Effector memory CD4-positive, alpha-beta T cell (primary cell): ENCODE measurements at regions not wholly inside any gene's neighbourhood (a gene's known extent, or its start where the extent isn't known, plus 50 kb on each side); places are given as distances from the start of the nearest gene placed in this dataset.

Experiments
- DNase-seq, 3 donors: peaks; one replicate each; pipeline ENCODE4 v3.0.0-alpha.2; 2020
- H3K27ac ChIP-seq: 2 replicates; pipeline ENCODE4 v1.7.0; 2013; ENCODE audit warnings: mild to moderate bottlenecking, low read length, moderate library complexity; ENCODE audit not compliant: insufficient read depth, poor library complexity, severe bottlenecking
- H3K27me3 ChIP-seq: replicated peaks from 2 replicates; pipeline ENCODE4 v1.7.0; 2013; ENCODE audit warnings: mild to moderate bottlenecking, low read length; ENCODE audit not compliant: insufficient read depth, control insufficient read depth, poor library complexity, severe bottlenecking
- H3K36me3 ChIP-seq: 2 replicates; pipeline ENCODE4 v1.7.0; 2013; ENCODE audit warnings: mild to moderate bottlenecking, low read length, moderate library complexity; ENCODE audit not compliant: control insufficient read depth, insufficient read depth
- H3K4me1 ChIP-seq: 2 replicates; pipeline ENCODE4 v1.7.0; 2013; ENCODE audit warnings: low read length, mild to moderate bottlenecking; ENCODE audit not compliant: control insufficient read depth, insufficient read depth, poor library complexity, severe bottlenecking
- H3K4me3 ChIP-seq: 2 replicates; pipeline ENCODE4 v1.7.0; 2013; ENCODE audit warnings: low read length, low read depth, mild to moderate bottlenecking; ENCODE audit not compliant: insufficient read depth, poor library complexity, severe bottlenecking
- H3K9me3 ChIP-seq: 2 replicates; pipeline ENCODE4 v1.7.0; 2013; ENCODE audit warnings: mild to moderate bottlenecking, low read length, moderate library complexity; ENCODE audit not compliant: control insufficient read depth

- Histone ChIP-seq H3K36me3 (no peaks in the 10 kb centered on the region), H3K27ac (no peak overlapping the region), H3K9me3 (no peaks in the 10 kb centered on the region), H3K4me3 (no peak overlapping the region), H3K4me1 (peaks cover 6% of the 10 kb centered on the region), H3K27me3 (no peaks in the 10 kb centered on the region)
- DNase-seq, result no peak
Measured at GRCh38 chrX:20420058-20420457, 153.3 kb upstream of the RPS6KA3 start.

DNA sequence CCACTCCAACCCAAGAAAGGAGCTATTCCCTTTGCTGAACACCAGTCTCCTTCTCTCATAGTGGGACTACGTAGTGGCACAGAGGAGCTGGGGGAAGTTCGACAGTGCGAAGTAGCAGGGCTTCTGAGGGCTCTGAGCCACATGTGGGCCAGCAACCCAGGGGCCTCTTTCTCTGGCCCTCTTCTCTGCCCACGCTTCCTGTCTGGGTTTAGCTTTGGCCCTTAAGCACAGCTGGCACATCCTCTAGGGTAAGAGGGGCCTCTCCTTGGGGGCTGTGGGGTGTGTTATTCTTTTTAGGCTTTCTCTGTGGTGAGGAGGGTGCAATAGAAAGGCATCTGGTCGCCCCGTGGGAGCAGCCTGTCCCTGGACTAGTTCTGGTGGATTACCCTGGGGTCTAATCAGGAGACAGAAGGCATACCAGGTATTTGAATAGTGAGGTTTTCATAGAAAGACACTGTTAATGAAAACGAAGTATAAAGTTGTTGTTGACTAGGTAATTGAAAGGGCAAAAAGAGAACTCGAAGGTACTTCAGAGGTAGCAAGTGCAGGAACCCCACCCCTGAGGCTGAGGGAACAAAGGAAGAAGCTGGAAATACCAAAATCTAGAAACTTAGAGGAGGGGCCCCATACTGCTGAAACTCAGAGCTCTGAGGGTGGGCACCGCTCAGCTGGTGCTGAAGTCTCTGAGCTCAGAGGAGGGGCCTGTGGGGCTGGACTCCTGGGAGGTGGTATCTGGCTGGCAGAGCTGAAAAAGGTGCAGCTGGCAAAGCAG lies 151.9 kb upstream of the RPS6KA3 start:
- no peak for DNase-seq
- Histone ChIP-seq H3K27me3 (no peaks in the 10 kb centered on the region), H3K27ac (no peak overlapping the region), H3K4me1 (peaks cover 14% of the 10 kb centered on the region), H3K9me3 (no peaks in the 10 kb centered on the region), H3K4me3 (no peak overlapping the region), H3K36me3 (no peaks in the 10 kb centered on the region)

DNA sequence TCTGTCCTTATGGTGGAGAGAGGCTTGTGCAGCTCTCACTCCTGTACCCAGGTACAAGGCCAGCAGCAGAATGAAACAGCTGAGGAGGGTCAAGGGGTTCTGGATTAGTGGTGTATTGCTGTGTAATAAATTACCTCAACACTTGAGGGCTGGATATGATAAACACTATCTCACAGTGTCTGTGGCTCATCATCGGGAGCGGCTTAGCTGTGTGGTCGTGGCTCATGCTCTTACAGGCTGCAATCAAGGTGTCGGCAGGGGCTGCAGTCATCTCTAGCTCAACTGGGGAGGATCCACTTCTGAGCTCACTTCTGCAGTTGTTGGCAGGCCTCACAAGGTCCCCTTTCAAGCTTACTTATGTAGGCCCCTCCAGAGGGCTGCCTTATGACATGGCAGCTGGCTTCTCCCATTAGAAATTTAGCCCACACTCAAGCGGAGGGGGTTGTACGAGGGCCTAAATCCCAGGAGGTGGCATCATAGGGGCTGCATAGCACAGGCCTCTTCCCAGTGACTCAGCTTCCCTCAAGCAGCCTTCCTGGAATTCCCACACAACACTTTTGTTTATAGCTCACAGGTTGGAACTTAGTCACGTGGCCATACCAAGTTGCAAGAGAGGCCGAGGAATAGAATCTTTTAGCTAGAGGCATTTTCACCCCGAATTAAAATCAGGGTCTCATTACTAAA lies 148.2 kb upstream of the RPS6KA3 start:
- Histone ChIP-seq H3K4me3 (no peak overlapping the region), H3K4me1 (peaks cover 21% of the 10 kb centered on the region), H3K9me3 (no peaks in the 10 kb centered on the region), H3K36me3 (no peaks in the 10 kb centered on the region), H3K27ac (no peak overlapping the region), H3K27me3 (no peaks in the 10 kb centered on the region)
- DNase-seq, result no peak

DNA sequence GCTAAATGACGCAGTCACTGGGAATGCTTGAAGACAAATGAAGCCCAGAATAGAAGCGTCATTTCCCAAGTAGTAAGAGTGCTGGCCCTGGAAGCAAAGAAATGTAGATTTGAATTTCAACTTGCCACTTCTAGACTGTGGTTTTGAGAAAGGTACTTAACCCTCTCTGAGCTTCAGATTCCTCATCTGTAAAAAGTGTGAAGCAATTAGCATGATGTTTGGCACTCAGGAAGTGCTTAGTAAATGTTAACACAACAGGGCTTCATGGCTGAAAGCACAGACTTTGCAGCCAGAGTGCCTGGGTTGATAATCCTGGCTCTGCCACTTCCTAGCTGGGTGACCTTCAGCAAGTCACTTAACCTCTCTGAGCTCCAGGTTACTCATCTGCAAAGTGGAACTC lies 147.4 kb upstream of the RPS6KA3 start:
- Histone ChIP-seq H3K27me3 (no peaks in the 10 kb centered on the region), H3K4me3 (no peak overlapping the region), H3K9me3 (no peaks in the 10 kb centered on the region), H3K4me1 (peaks cover 21% of the 10 kb centered on the region), H3K27ac (no peak overlapping the region), H3K36me3 (no peaks in the 10 kb centered on the region)
- no peak for DNase-seq

GRCh38 chrX:20412871-20413486 lies 146.3 kb upstream of the RPS6KA3 start:
- Histone ChIP-seq H3K4me1 (peaks cover 16% of the 10 kb centered on the region), H3K27ac (peak overlapping the region; percentile 28), H3K4me3 (peak overlapping the region; percentile 22), H3K27me3 (no peaks in the 10 kb centered on the region), H3K9me3 (no peaks in the 10 kb centered on the region), H3K36me3 (no peaks in the 10 kb centered on the region)
- DNase-seq, result peak; percentile 17 to 21 (median 18)

DNA sequence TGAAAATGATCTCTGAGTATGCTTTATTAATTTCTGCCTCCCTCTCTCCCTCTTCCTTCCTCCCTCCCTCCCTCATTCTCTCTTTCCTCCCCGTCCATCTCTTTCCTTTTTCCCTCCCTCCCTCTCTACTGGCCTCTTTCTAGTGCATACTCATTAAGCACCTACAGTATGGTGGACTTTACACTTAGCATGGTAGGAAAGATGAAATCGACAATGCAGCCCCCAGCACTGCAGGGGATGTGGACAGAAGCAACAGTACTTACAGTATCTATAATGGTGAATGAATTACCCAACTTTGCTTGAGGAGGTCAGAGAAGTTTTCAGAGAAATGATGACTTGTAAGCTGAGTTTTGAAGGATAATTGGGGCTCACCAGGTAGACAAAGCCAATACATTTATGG lies 143.8 kb upstream of the RPS6KA3 start:
- H3K4me3 ChIP-seq, result no peak overlapping the region
- H3K27ac ChIP-seq, result no peak overlapping the region
- no peak for DNase-seq
- H3K36me3 ChIP-seq, result no peaks in the 10 kb centered on the region
- H3K27me3 ChIP-seq, result no peaks in the 10 kb centered on the region
- peaks cover 16% of the 10 kb centered on the region for H3K4me1 ChIP-seq
- no peaks in the 10 kb centered on the region for H3K9me3 ChIP-seq

DNA sequence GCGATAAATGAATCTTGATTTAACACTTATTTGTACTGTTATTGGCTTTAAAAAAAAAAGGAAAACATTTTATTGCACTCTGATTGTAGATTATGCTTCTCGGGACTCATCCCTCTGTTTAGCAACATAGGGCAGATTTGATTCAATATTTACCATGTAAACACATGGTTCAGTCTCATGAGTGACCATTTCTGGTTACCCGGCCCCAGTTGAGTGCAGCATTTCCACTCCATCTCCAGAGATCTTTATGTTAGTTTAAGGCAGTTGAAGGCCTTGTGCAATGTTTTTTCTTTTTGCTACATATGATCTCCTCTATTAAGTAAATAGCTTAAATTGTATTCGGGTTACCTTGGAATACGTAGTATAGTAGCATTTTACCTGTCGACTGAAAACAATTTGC lies 143.3 kb upstream of the RPS6KA3 start:
- DNase-seq, result no peak
- no peak overlapping the region for H3K27ac ChIP-seq
- H3K4me3 ChIP-seq, result no peak overlapping the region
- H3K9me3 ChIP-seq, result no peaks in the 10 kb centered on the region
- H3K4me1 ChIP-seq, result peaks cover 16% of the 10 kb centered on the region
- no peaks in the 10 kb centered on the region for H3K27me3 ChIP-seq
- H3K36me3 ChIP-seq, result no peaks in the 10 kb centered on the region

DNA sequence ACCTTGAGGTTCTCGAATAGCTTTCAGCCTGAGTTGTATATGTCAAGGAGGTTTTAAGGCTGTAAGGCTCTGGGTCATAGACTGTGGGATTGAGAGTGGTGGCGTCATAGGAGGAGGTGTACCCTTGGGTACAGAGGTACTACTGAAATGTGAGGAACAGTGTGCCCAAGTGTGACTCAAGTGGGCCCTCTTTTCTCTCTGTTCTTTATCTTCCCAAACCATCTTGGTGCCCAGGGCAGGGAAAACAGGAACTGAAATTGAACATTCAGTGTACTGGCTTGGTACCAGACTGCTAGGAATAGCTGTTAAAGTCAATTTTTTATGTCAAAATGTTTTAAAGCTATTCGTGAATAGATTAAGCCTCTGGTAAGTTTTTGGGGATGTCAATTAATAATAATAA lies 136.2 kb upstream of the RPS6KA3 start:
- H3K4me3 ChIP-seq, result no peak overlapping the region
- no peaks in the 10 kb centered on the region for H3K9me3 ChIP-seq
- no peaks in the 10 kb centered on the region for H3K36me3 ChIP-seq
- no peak for DNase-seq
- no peak overlapping the region for H3K27ac ChIP-seq
- H3K27me3 ChIP-seq, result no peaks in the 10 kb centered on the region
- no peaks in the 10 kb centered on the region for H3K4me1 ChIP-seq

- Histone ChIP-seq H3K9me3 (no peaks in the 10 kb centered on the region), H3K36me3 (no peaks in the 10 kb centered on the region), H3K4me3 (no peak overlapping the region), H3K4me1 (no peaks in the 10 kb centered on the region), H3K27ac (no peak overlapping the region), H3K27me3 (no peaks in the 10 kb centered on the region)
- no peak for DNase-seq
Measured at GRCh38 chrX:20399728-20400414, 133.2 kb upstream of the RPS6KA3 start.

- DNase-seq, result no peak
- no peaks in the 10 kb centered on the region for H3K27me3 ChIP-seq
- H3K9me3 ChIP-seq, result no peaks in the 10 kb centered on the region
- H3K36me3 ChIP-seq, result no peaks in the 10 kb centered on the region
- H3K4me1 ChIP-seq, result no peaks in the 10 kb centered on the region
- H3K4me3 ChIP-seq, result no peak overlapping the region
- no peak overlapping the region for H3K27ac ChIP-seq
Measured at GRCh38 chrX:20397587-20397986, 130.9 kb upstream of the RPS6KA3 start.
